Mesenteric fat pad (tissue), 1 donor: ENCODE measurements at regions not wholly inside any gene's neighbourhood (a gene's known extent, or its start where the extent isn't known, plus 50 kb on each side); places are given as distances from the start of the nearest gene placed in this dataset.
"Not testable (repeated sequence)": the region's sequence is repeated elsewhere in the genome, so short reads cannot be mapped to it uniquely, and the experiment has no call there.

Experiments used
- DNase-seq: peaks from one replicate; pipeline ENCODE4 v3.0.0-alpha.2; 2020; ENCODE audit warnings: low spot score
- donor health status: DM: yes; HTN: yes; CAD: no.

- peak; percentile 24 for DNase-seq
Measured at GRCh38 chrX:552496-552895, 78.1 kb upstream of the SHOX start.

- peak; percentile 60 for DNase-seq
Measured at GRCh38 chrX:554271-554670, 76.3 kb upstream of the SHOX start.

GRCh38 chrX:555725-556666 lies 74.6 kb upstream of the SHOX start:
- DNase-seq, result peak; percentile 73

GRCh38 chrX:557601-558000 lies 73.0 kb upstream of the SHOX start:
- DNase-seq, result not testable (repeated sequence)

GRCh38 chrX:559282-559681 lies 71.3 kb upstream of the SHOX start:
- DNase-seq, result not testable (repeated sequence)

GRCh38 chrX:567891-568290 lies 62.7 kb upstream of the SHOX start:
- no peak for DNase-seq

GRCh38 chrX:568311-568710 lies 62.3 kb upstream of the SHOX start:
- no peak for DNase-seq

GRCh38 chrX:572538-573124 lies 58.0 kb upstream of the SHOX start:
- DNase-seq, result no peak

GRCh38 chrX:574251-574650 lies 56.3 kb upstream of the SHOX start:
- no peak for DNase-seq

GRCh38 chrX:574830-575229 lies 55.8 kb upstream of the SHOX start:
- DNase-seq, result no peak

GRCh38 chrX:576904-577560 lies 53.6 kb upstream of the SHOX start:
- no peak for DNase-seq

- no peak for DNase-seq
Measured at GRCh38 chrX:578531-578930, 52.1 kb upstream of the SHOX start.

GRCh38 chrX:580030-580429 lies 50.6 kb upstream of the SHOX start:
- DNase-seq, result no peak
